ENCODE measurements at regions not wholly inside any gene's neighbourhood (a gene's known extent, or its start where the extent isn't known, plus 50 kb on each side); places are given as distances from the start of the nearest gene placed in this dataset.
A peak's percentile ranks its signal among the peaks of the same experiment; 100 is the strongest.

DNA sequence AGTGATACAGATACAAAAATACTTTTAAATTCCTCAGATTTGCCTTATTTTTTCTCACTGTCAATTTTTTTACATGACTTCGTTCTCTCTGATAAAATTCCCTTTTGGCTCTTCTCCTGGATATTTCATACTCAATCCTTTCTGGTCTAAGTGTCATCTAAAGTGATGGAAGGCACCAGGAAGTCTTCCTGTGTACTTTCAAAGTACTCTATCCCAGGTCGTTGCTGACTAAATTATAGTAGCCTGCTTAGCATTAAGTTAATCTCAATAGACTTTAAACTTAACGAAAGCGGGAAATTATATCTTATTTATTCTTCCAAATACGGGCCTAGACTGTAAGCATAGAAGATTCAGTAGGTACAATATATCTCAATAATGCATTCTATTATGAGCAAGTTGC is 67.8 kb downstream of the CASP12 start:
- H3K4me1 Mint-ChIP-seq (ENCODE audit: low read depth in 2 of 2), result peaks cover 2 to 5% of the 10 kb centered on the region in 2 donors
- no peak overlapping the region for H3K27ac Mint-ChIP-seq
- no peaks in the 10 kb centered on the region for H3K36me3 Mint-ChIP-seq (ENCODE audit: insufficient read depth)
- no peak overlapping the region for H3K4me3 Mint-ChIP-seq
- no peak for DNase-seq
- no peaks in the 10 kb centered on the region for H3K9me3 Mint-ChIP-seq
- ATAC-seq (replicated peaks), result no peak
- no peaks in the 10 kb centered on the region for H3K27me3 Mint-ChIP-seq

DNA sequence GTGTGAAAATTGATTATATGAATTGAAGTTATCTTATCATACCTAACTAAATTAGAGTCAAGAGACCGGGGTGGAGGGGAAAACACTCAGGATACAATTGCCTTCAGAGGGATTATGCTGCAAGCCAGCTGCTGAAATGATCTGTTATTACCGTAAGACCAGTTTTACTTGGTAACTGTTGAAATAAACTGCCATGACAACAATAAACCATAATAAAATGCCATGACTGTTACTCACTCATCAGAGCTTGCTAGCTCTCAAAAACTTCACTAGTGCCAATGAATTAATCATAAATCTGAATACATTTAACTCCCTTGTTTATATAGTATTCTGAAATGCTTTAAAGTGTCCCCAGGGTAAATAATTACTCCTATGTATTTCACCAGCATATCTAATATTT is 68.2 kb downstream of the CASP12 start:
- Mint-ChIP-seq H3K36me3 (ENCODE audit: insufficient read depth) (no peaks in the 10 kb centered on the region), H3K27ac (no peak overlapping the region), H3K4me1 (ENCODE audit: low read depth in 2 of 2) (peaks cover 2 to 5% of the 10 kb centered on the region in 2 donors), H3K27me3 (no peaks in the 10 kb centered on the region), H3K9me3 (no peaks in the 10 kb centered on the region), H3K4me3 (no peak overlapping the region)
- ATAC-seq (replicated peaks), result no peak
- no peak for DNase-seq

- H3K4me3 Mint-ChIP-seq, result no peak overlapping the region
- no peak overlapping the region for H3K27ac Mint-ChIP-seq
- no peaks in the 10 kb centered on the region for H3K36me3 Mint-ChIP-seq (ENCODE audit: insufficient read depth)
These were observed 71.5 kb downstream of the CASP12 start for GRCh38 chr11:104826772-104827171.

DNA sequence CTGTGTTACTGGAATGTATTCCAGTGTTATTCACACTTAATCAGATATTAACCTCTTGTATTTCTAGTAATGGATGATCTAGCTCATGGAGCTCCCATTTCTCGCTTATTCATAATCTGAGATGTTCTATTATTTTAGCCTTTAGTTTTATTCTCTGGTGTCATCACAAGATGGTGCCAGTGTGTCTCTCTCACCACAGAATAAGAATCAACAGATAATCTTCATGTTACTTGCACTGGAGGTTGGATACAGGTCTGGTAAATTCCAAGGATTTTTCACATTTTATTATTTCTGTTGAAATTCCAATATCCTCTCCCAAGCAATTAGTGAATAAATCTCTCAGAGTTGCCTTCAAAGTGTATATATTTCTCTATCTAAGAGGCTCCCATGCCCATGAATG is 74.6 kb downstream of the CASP12 start:
- peaks cover 3 to 13% of the 10 kb centered on the region in 2 donors for H3K4me1 Mint-ChIP-seq (ENCODE audit: low read depth in 2 of 2)
- no peaks in the 10 kb centered on the region for H3K36me3 Mint-ChIP-seq (ENCODE audit: insufficient read depth)
- ATAC-seq (replicated peaks) (peak; percentile 50), DNase-seq (no peak)
- no peak overlapping the region for H3K4me3 Mint-ChIP-seq
- no peak overlapping the region for H3K27ac Mint-ChIP-seq
- no peaks in the 10 kb centered on the region for H3K27me3 Mint-ChIP-seq
- no peaks in the 10 kb centered on the region for H3K9me3 Mint-ChIP-seq

More at GRCh38 chr11:104826772-104827171, 71.5 kb downstream of the CASP12 start:
- no peaks in the 10 kb centered on the region for H3K27me3 Mint-ChIP-seq
- no peaks in the 10 kb centered on the region for H3K9me3 Mint-ChIP-seq
- no peak for ATAC-seq (replicated peaks)
- DNase-seq, result no peak
- H3K4me1 Mint-ChIP-seq (ENCODE audit: low read depth in 2 of 2), result peaks cover 2 to 5% of the 10 kb centered on the region in 2 donors

DNA sequence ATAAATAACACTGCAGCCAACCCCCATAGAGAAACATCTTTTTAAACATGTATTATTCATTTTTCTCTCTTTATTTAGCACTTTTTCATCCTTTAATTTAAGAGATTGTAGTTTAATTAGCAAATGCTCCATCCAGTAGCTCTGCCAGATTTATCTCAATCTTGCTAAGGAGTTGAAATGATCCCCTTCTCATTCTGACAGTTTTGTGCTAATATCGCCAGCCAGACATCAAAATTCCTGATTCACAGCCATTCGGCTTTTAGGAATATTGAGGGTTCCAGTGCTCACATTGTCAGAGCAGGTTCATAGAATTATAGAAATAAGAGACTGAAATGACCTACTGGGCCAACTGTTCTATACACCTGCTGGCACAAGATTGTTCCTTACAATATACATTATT is 77.8 kb downstream of the CASP12 start:
- H3K27ac Mint-ChIP-seq, result no peak overlapping the region
- no peak for DNase-seq
- H3K27me3 Mint-ChIP-seq, result no peaks in the 10 kb centered on the region
- H3K36me3 Mint-ChIP-seq (ENCODE audit: insufficient read depth), result no peaks in the 10 kb centered on the region
- H3K4me1 Mint-ChIP-seq (ENCODE audit: low read depth in 2 of 2), result peaks cover 1 to 13% of the 10 kb centered on the region in 2 donors
- H3K9me3 Mint-ChIP-seq, result no peaks in the 10 kb centered on the region
- H3K4me3 Mint-ChIP-seq, result no peak overlapping the region
- no peak for ATAC-seq (replicated peaks)

- no peaks in the 10 kb centered on the region for H3K9me3 Mint-ChIP-seq
- H3K4me1 Mint-ChIP-seq (ENCODE audit: low read depth in 2 of 2), result peaks cover 1 to 13% of the 10 kb centered on the region in 2 donors
- H3K27me3 Mint-ChIP-seq, result no peaks in the 10 kb centered on the region
- DNase-seq, result no peak
- no peak for ATAC-seq (replicated peaks)
- no peak overlapping the region for H3K4me3 Mint-ChIP-seq
- no peaks in the 10 kb centered on the region for H3K36me3 Mint-ChIP-seq (ENCODE audit: insufficient read depth)
- peak overlapping the region; percentile 3 to 22 for H3K27ac Mint-ChIP-seq
These were observed 78.7 kb downstream of the CASP12 start for GRCh38 chr11:104819603-104820002.

DNA sequence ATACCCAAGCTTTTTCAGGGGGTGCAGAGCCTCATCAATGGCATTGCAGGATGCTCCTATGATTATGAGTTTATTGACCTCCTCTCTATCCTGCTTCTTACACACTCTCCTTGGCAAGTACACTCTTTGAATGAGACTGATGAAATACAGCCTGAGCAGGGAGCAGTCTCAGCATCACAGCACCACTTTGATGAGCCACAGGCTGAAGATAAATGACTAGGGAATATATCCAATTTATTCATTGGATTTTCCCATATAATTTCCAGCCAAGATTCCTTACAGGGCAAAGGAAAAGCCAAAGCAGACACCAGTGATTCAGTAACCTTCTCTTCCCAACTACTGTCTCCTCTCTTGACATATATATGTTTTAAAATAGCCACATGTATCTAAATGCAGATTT is 79.2 kb downstream of the CASP12 start:
- no peaks in the 10 kb centered on the region for H3K36me3 Mint-ChIP-seq (ENCODE audit: insufficient read depth)
- H3K4me3 Mint-ChIP-seq, result no peak overlapping the region
- no peaks in the 10 kb centered on the region for H3K9me3 Mint-ChIP-seq
- H3K27ac Mint-ChIP-seq, result peak overlapping the region; percentile 3 to 22
- DNase-seq (no peak), ATAC-seq (replicated peaks) (no peak)
- H3K27me3 Mint-ChIP-seq, result no peaks in the 10 kb centered on the region
- H3K4me1 Mint-ChIP-seq (ENCODE audit: low read depth in 2 of 2), result peaks cover 1 to 13% of the 10 kb centered on the region in 2 donors

GRCh38 chr11:104817973-104818372 is 80.3 kb downstream of the CASP12 start:
- no peak for DNase-seq
- Mint-ChIP-seq H3K27me3 (no peaks in the 10 kb centered on the region), H3K36me3 (ENCODE audit: insufficient read depth) (no peaks in the 10 kb centered on the region), H3K4me1 (ENCODE audit: low read depth in 2 of 2) (peaks cover 1 to 7% of the 10 kb centered on the region in 2 donors), H3K4me3 (no peak overlapping the region), H3K27ac (no peak overlapping the region), H3K9me3 (no peaks in the 10 kb centered on the region)
- no peak for ATAC-seq (replicated peaks)

GRCh38 chr11:104813532-104813931 is 84.7 kb downstream of the CASP12 start:
- Mint-ChIP-seq H3K4me1 (ENCODE audit: low read depth in 2 of 2) (no peaks in the 10 kb centered on the region), H3K36me3 (ENCODE audit: insufficient read depth) (no peaks in the 10 kb centered on the region), H3K4me3 (no peak overlapping the region), H3K27ac (no peak overlapping the region), H3K27me3 (no peaks in the 10 kb centered on the region), H3K9me3 (no peaks in the 10 kb centered on the region)
- ATAC-seq (replicated peaks) (no peak), DNase-seq (no peak)

DNA sequence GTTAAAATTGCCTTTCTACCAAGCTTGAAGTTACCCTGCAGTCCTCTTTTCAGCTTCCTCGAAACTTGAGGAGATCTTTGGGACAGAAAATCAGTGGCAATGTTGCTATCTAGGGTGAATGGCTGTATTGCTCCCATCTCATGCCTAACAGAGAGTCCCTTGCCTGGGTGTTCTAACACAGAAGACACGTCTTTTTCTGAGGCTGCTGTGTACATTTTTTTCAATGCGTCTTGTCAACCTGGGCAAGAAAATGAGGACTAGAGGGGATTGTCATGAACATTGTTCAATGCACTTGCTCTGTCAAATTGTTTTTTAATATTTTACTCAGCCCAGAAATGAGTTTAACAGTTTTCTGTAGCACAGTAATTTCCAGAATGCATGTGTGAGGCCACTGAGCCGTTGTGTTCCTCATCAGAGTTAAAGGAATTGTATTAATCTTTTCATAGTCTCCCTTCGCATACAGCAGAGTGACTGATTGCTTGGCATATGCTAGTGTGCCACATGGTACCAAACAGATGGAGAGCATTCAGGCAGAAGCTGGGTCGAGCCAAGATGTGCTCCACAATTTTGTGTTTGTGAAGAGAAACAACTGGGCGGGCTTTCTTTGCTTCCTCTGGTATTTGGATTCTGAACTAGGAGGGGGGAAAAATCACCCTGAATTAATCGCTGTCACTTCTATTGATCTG is 86.0 kb downstream of the CASP12 start:
- Mint-ChIP-seq H3K27ac (no peak overlapping the region), H3K9me3 (no peaks in the 10 kb centered on the region), H3K27me3 (no peaks in the 10 kb centered on the region), H3K4me3 (no peak overlapping the region), H3K36me3 (ENCODE audit: insufficient read depth) (no peaks in the 10 kb centered on the region), H3K4me1 (ENCODE audit: low read depth in 2 of 2) (no peaks in the 10 kb centered on the region)
- no peak for ATAC-seq (replicated peaks)
- DNase-seq, result no peak

DNA sequence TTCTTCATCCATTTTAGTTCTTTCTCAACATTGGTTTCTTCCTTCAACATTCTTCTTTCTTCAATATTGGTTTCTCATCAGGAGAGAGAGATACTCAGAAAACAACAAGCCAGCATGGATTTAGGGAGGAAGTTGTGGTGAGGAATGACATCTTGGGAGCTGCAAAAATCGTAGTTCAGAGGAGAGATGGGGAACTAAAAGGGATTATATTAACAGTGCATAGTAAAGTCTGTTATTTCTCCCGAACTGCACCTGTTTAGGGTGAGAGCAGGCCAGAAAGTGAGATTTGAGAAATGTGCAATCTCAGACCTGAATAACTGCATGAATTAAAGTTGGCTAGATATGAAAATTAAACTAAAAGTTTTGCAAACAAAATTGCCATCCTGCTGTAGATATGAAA is 94.5 kb downstream of the CASP12 start:
- H3K4me3 Mint-ChIP-seq, result no peak overlapping the region
- no peaks in the 10 kb centered on the region for H3K36me3 Mint-ChIP-seq (ENCODE audit: insufficient read depth)
- ATAC-seq (replicated peaks) (no peak), DNase-seq (no peak)
- peaks cover 9 to 12% of the 10 kb centered on the region in 2 donors for H3K4me1 Mint-ChIP-seq (ENCODE audit: low read depth in 2 of 2)
- H3K27ac Mint-ChIP-seq, result peak overlapping the region in 1 of 2 donors; percentile 20
- no peaks in the 10 kb centered on the region for H3K9me3 Mint-ChIP-seq
- H3K27me3 Mint-ChIP-seq, result no peaks in the 10 kb centered on the region

GRCh38 chr11:104799251-104799650 is 99.0 kb downstream of the CASP12 start:
- peak; percentile 77 for ATAC-seq (replicated peaks)
- peak overlapping the region; percentile 86 to 87 for H3K4me3 Mint-ChIP-seq
- H3K27ac Mint-ChIP-seq, result peak overlapping the region; percentile 94 to 96

DNA sequence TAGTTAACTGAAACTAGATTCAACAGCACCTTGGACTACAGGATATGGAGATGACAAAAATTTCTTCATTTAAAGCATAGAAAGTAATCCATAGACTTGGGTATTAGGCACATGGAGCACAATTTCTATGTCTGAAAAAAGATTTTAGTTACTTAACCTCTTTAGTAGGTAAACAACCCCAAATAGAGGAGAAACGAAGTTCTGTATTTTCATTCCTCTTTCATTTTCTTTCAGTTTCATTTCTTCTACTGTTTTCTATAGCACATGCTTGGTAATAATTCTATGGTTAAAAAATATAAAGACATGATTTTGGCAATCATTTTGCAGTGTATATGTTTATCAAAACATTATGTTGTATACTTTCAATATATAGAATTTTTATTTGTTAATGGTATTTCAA is 99.5 kb downstream of the CASP12 start:
- Mint-ChIP-seq H3K36me3 (ENCODE audit: insufficient read depth) (no peaks in the 10 kb centered on the region), H3K9me3 (no peaks in the 10 kb centered on the region), H3K4me1 (ENCODE audit: low read depth in 2 of 2) (peaks cover 17 to 20% of the 10 kb centered on the region in 2 donors), H3K27me3 (no peaks in the 10 kb centered on the region), H3K4me3 (peak overlapping the region; percentile 86 to 87), H3K27ac (peak overlapping the region; percentile 94 to 96)
- peak; percentile 65 for ATAC-seq (replicated peaks)
- DNase-seq, result no peak

More at GRCh38 chr11:104799251-104799650, 99.0 kb downstream of the CASP12 start:
- Mint-ChIP-seq H3K9me3 (no peaks in the 10 kb centered on the region), H3K36me3 (ENCODE audit: insufficient read depth) (no peaks in the 10 kb centered on the region), H3K4me1 (ENCODE audit: low read depth in 2 of 2) (peaks cover 17 to 20% of the 10 kb centered on the region in 2 donors), H3K27me3 (no peaks in the 10 kb centered on the region)
- DNase-seq, result no peak

DNA sequence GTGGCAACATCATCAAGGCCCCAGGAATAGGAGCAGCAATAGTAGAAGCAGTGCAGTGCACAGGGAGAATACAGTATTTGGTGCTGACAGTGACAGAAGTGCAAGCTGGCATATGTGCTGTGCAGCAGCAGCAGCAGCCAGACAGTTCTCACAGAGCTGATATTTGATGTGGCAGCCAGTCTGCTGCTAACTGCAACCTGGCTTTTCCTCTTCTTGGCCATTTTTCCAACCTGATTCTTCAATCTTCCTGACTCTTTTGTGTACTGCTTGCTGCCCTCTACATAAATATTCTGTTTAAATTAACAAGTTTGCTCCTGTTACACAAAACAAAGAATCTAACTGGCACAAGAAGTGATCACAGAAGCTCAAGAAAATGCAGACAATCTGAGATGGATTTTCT is 102.0 kb downstream of the CASP12 start:
- no peaks in the 10 kb centered on the region for H3K36me3 Mint-ChIP-seq (ENCODE audit: insufficient read depth)
- no peak overlapping the region for H3K4me3 Mint-ChIP-seq
- no peaks in the 10 kb centered on the region for H3K27me3 Mint-ChIP-seq
- H3K27ac Mint-ChIP-seq, result no peak overlapping the region
- H3K4me1 Mint-ChIP-seq (ENCODE audit: low read depth in 2 of 2), result peaks cover 17 to 20% of the 10 kb centered on the region in 2 donors
- H3K9me3 Mint-ChIP-seq, result no peaks in the 10 kb centered on the region
- ATAC-seq (replicated peaks) (no peak), DNase-seq (no peak)
